ENCODE measurements at regions not wholly inside any gene's neighbourhood (a gene's known extent, or its start where the extent isn't known, plus 50 kb on each side); places are given as distances from the start of the nearest gene placed in this dataset.
A peak's percentile ranks its signal among the peaks of the same experiment; 100 is the strongest.

DNA sequence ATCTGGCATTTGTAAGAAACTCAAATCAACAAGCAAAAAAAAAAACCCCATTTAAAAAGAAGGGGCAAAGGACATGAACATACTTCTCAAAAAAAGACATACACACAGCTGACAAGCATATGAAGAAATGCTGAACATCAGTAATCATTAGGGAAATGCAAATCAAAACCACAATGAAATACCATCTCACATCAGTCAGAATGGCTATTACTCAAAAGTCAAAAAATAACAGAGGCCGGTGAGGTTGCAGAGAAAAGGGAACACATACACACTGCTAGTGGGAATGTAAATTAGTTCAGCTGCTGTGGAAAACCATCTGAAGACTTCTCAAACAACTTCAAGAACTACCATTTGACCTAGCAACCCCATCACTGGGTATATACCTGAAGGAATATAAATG is 199.4 kb upstream of the THBS1 start:
- DNase-seq (ENCODE audit: low read depth), result peak; percentile 56

GRCh38 chr15:39388118-39388517 is 192.8 kb upstream of the THBS1 start:
- DNase-seq (ENCODE audit: low read depth), result no peak

DNA sequence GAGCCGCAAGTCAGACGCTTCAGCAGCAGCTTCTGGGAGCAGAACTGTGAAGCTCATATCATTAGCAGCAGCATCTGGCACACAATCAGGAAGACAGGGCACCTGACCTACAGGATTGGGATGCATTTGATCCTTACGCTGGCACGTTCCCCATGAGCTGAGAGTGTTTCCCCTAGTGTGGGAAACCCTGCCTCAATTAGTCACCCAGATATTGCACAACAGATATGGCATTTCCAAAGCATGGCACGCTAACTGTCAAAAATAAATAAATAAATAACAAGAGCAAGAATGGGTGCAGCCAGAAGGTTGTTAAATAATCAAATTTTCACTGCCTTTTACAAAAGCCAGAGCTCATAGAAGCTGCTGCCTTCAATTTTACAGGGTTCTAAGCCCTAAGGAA is 189.6 kb upstream of the THBS1 start:
- peak; percentile 96 for DNase-seq (ENCODE audit: low read depth)

GRCh38 chr15:39392469-39393047 is 188.3 kb upstream of the THBS1 start:
- peak; percentile 74 for DNase-seq (ENCODE audit: low read depth)

DNA sequence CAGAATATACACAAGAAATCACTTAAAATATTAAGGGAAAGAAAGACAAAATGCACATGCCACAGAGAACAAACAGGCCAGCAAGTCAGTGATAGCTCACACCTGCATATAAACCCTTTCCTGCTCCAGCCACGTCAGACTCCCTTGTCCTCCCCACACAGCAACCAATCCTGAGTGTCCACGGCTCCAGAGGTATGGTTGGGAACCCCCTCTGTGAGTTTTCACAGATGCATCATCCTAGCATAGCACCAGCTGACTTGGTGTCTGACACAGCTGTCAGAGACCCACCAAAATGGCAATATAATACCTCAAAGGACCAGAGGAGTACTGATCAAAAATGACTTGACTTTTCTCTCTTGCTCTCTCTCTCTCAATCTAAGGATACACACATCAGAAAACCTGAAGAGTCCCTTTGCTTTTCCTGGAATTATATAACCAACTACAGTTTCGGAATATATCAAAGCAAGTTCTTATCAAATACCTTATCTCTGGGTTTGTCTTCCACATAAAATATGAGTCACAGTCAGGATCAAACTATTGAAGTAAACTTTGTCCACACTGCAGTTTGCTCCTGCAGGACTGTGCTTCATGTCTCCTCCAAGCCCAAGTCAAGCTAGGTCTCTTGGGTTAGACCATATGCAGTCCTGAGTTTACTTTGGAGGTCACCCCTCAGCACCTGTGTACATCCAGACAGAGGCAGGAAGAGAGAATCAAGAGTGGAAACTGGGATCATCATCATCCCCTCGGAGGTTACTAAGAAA is 187.1 kb upstream of the THBS1 start:
- DNase-seq (ENCODE audit: low read depth), result peak; percentile 58

DNA sequence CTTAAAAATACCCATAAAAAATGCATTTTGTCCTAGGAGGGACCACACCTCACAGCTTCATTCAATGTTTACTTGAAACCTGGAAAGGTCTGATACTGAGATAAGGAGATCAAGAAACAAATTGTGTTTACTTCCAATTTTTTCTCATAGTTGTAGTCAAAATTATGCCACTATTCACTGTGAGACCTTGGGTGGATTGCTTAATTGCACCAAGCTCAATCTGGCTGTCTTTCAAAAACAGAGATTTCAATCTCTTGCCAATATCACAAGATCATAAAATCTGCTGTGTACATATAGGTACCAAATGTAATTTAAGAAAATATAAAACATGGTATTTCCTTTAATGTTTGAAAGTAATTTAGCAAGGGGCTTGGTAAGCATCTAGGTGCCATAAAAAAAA is 186.4 kb upstream of the THBS1 start:
- DNase-seq (ENCODE audit: low read depth), result no peak

DNA sequence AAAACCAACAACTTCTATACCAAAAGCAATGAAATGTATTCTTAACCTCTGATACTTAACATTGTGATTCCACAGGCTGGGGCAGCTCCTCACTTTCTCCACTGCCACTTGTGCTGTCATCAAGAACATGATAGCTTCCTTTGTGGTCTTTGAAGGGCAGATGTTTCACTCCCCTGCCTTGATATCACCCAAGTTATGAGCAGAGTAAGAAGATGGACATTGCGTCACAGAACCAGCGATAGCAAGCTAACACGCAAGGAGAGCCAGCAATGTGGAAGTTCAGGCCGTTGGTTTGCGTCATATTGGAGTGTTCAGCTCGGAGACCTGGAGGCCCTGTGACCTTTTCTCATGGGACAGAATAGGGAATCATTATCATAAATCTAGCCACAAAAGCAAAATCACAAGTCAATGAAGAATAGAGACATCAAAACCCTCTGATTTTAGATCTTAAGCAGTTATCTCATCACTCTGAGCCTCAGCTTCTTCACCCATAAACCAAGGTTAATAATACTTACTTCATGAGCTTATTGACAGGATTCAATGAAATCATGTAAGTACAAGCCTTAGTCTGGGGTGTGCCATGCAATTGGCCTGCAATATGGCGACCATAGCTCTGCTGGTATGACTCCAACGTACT is 183.8 kb upstream of the THBS1 start:
- DNase-seq (ENCODE audit: low read depth), result no peak

GRCh38 chr15:39397883-39398282 is 183.0 kb upstream of the THBS1 start:
- DNase-seq (ENCODE audit: low read depth), result peak; percentile 31

DNA sequence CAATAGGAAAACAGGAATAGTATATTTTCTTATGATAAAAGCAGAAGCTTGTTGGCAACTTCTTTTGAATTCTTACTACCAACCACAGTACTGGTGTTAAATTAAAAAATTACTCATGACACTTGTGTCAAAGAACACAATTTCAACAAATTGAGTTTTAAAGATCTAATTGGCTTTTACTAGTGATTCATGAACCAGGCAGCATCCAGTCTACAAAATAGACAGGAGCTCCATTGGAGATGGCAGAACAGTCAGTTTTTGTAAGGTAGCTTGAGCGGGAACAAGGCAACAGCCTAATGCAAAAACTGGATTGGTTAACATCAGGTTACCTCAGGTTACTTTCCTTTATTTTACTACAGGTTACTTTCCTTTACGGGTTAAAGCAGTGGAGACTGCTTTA is 181.3 kb upstream of the THBS1 start:
- no peak for DNase-seq (ENCODE audit: low read depth)

DNA sequence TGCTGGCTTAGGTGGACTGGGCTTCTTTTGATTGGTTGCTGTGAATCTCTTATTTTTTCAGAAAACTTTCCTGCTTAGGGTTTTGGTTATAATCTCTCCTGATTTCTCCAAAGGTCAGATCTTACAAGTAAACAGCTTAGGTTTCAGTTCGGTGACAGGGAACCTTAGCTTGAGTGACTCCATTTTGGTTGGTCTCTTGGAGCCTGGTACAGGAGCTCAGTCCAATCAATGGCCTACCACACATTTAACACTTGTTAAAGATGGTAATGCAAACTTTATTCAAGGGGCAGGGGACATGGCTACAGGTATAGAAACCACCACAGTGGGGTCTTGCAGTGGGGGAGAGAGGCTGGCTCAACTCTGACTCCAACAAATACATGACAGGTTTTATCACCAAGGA is 180.9 kb upstream of the THBS1 start:
- no peak for DNase-seq (ENCODE audit: low read depth)

- DNase-seq (ENCODE audit: low read depth), result peak; percentile 75
Observed at GRCh38 chr15:39400821-39401550, 179.9 kb upstream of the THBS1 start.

DNA sequence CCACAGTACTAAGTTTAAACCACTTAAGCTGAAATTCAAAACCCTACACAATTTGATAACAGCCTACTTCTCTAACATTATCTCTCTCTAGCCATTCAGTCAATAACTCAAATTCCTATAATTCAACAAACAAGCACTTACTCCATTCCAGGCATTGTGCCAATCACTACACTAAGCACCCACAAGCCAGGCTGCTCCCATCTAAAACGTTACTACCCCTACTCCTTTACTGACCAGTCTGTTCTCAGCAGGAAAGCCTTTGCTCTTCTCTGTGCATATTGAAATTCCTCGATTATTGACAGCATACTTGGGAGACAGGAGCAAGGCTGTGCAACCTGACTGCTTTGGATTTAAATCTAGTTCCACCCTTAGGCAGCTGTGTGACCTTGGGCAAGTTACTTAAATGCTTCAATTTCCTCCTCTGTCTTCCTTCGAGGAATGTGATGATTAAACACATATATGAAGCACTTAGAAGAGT is 177.2 kb upstream of the THBS1 start:
- DNase-seq (ENCODE audit: low read depth), result peak; percentile 80

- peak; percentile 100 for DNase-seq (ENCODE audit: low read depth)
Observed at GRCh38 chr15:39404767-39405181, 176.1 kb upstream of the THBS1 start.

GRCh38 chr15:39406485-39406884 is 174.4 kb upstream of the THBS1 start:
- no peak for DNase-seq (ENCODE audit: low read depth)

DNA sequence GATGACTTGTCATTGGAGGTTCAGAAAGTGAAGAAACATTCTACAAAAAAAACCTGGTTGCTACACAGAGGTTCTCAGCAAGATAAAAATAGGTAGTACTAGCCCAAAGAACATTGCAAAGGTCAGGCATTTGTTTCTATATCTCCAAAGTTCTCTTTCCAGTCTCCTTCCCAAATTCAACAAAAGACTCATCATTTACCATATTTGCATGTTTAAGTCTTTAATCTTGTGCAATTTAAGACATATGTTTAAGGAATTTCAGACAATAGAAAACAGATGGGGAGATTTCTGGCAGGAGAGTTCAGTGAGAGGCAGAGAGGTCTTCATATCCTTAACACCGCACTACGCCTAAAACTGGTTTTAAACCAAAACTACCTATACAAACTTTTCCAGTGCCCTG is 173.8 kb upstream of the THBS1 start:
- peak; percentile 87 for DNase-seq (ENCODE audit: low read depth)

DNA sequence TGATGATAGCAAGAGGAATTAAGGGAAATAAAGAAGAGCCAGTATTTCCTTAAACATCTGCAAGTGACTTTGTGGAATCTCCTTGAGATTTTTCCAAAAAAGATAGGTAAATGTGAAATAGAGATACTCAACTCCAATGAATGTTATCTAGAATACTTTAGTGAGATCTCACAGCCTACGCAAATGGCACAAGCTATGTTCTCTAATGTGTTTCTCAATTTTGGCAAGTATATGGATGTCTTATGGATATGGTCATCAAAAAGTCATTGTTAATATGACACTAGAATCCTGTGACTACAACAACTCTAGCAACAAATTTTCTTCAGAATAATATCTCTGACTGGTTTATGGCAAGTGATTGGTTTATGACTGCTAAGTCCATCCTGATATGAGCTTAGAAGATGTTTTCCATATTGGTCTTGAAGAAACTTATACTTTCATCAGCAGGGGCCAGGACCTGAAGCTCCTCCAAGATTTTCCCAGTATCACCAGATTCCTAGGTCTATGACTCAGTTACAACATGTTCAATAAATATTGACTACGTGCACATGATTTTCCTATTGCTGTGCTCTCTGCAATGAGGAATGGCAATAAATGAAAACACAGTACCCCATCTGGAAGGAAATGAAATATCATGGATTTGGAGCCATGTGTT is 170.9 kb upstream of the THBS1 start:
- no peak for DNase-seq (ENCODE audit: low read depth)

- peak; percentile 32 for DNase-seq (ENCODE audit: low read depth)
Observed at GRCh38 chr15:39411102-39411989, 169.5 kb upstream of the THBS1 start.

GRCh38 chr15:39413558-39413957 is 167.3 kb upstream of the THBS1 start:
- peak; percentile 44 for DNase-seq (ENCODE audit: low read depth)

DNA sequence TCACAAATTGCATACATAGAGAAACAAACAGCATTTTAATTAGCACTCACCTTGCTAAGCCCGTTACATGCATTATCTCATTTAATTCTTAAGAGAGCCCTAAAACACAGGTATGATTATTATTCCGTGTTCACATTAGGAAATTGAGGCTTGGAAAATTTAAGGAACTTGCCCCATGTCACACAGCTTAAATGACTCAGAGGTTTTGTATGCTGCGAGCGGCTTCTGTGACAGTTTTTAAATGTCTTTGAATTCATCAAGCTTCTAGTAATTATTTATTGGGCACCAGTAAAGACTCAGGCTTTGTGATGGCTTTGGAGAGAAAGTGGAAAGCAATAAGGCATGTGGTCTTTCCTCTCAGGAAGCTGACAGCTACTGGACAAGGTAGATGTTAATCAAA is 166.7 kb upstream of the THBS1 start:
- DNase-seq (ENCODE audit: low read depth), result no peak

GRCh38 chr15:39415634-39416033 is 165.2 kb upstream of the THBS1 start:
- no peak for DNase-seq (ENCODE audit: low read depth)

DNA sequence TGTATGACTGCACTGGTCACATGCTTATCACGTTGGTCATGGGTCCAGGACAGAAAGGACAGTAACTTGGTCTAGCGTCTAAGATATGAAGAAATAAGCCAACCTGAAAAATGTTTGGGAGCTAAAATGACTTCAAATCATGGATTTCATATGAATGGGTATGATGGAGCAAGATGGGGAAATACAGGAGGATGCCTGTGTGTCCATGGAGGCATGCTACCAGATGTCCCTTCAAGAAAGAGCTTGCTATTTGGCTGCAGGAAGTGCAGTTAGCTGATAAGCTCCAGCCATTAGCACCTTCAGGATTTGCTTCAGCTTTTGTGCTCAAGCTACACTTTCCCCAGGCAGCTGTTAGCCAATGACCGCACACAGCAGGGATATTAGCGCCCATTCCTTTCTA is 164.6 kb upstream of the THBS1 start:
- no peak for DNase-seq (ENCODE audit: low read depth)
